ENCODE measurements at regions not wholly inside any gene's neighbourhood (a gene's known extent, or its start where the extent isn't known, plus 50 kb on each side); places are given as distances from the start of the nearest gene placed in this dataset.
"Not testable (repeated sequence)": the region's sequence is repeated elsewhere in the genome, so short reads cannot be mapped to it uniquely, and the experiment has no call there.

GRCh38 chr3:67244130-67244529 lies 246.0 kb downstream of the KBTBD8 start:
- H3K27ac Mint-ChIP-seq (ENCODE audit: unreplicated experiment) = no peak overlapping the region
- no peaks in the 10 kb centered on the region for H3K4me1 Mint-ChIP-seq (ENCODE audit: low read depth, unreplicated experiment)
- H3K27me3 Mint-ChIP-seq (ENCODE audit: unreplicated experiment) = no peaks in the 10 kb centered on the region
- H3K36me3 Mint-ChIP-seq (ENCODE audit: unreplicated experiment) = no peaks in the 10 kb centered on the region
- no peak for TF ChIP-seq CTCF (IDR thresholded peaks at IDR 0.05; ENCODE audit: partially characterized antibody, unreplicated experiment)
- no peak for DNase-seq
- no peak overlapping the region for H3K4me3 Mint-ChIP-seq (ENCODE audit: unreplicated experiment)
- peaks cover 1% of the 10 kb centered on the region for H3K9me3 Mint-ChIP-seq (ENCODE audit: unreplicated experiment)

GRCh38 chr3:67245545-67245944 lies 247.4 kb downstream of the KBTBD8 start:
- no peak for TF ChIP-seq CTCF (IDR thresholded peaks at IDR 0.05; ENCODE audit: partially characterized antibody, unreplicated experiment)
- Mint-ChIP-seq H3K27me3 (ENCODE audit: unreplicated experiment) (no peaks in the 10 kb centered on the region), H3K4me3 (ENCODE audit: unreplicated experiment) (no peak overlapping the region), H3K36me3 (ENCODE audit: unreplicated experiment) (no peaks in the 10 kb centered on the region), H3K4me1 (ENCODE audit: low read depth, unreplicated experiment) (no peaks in the 10 kb centered on the region), H3K9me3 (ENCODE audit: unreplicated experiment) (peaks cover 1% of the 10 kb centered on the region), H3K27ac (ENCODE audit: unreplicated experiment) (no peak overlapping the region)
- DNase-seq = no peak

- no peak overlapping the region for H3K27ac Mint-ChIP-seq (ENCODE audit: unreplicated experiment)
- no peak overlapping the region for H3K4me3 Mint-ChIP-seq (ENCODE audit: unreplicated experiment)
- no peak for DNase-seq
- H3K9me3 Mint-ChIP-seq (ENCODE audit: unreplicated experiment) = peaks cover 1% of the 10 kb centered on the region
- no peaks in the 10 kb centered on the region for H3K4me1 Mint-ChIP-seq (ENCODE audit: low read depth, unreplicated experiment)
- no peak for TF ChIP-seq CTCF (IDR thresholded peaks at IDR 0.05; ENCODE audit: partially characterized antibody, unreplicated experiment)
- no peaks in the 10 kb centered on the region for H3K36me3 Mint-ChIP-seq (ENCODE audit: unreplicated experiment)
- no peaks in the 10 kb centered on the region for H3K27me3 Mint-ChIP-seq (ENCODE audit: unreplicated experiment)
Measured at GRCh38 chr3:67248726-67249125, 250.6 kb downstream of the KBTBD8 start.

GRCh38 chr3:67252906-67253305 lies 254.8 kb downstream of the KBTBD8 start:
- H3K9me3 Mint-ChIP-seq (ENCODE audit: unreplicated experiment); H3K36me3 Mint-ChIP-seq (ENCODE audit: unreplicated experiment): not testable (repeated sequence)

GRCh38 chr3:67278015-67278618 lies 280.0 kb downstream of the KBTBD8 start:
- Mint-ChIP-seq H3K9me3 (ENCODE audit: unreplicated experiment) (peaks cover 2% of the 10 kb centered on the region), H3K4me1 (ENCODE audit: low read depth, unreplicated experiment) (no peaks in the 10 kb centered on the region)

More at GRCh38 chr3:67252906-67253305, 254.8 kb downstream of the KBTBD8 start:
- not testable (repeated sequence) for DNase-seq; H3K4me3 Mint-ChIP-seq (ENCODE audit: unreplicated experiment); H3K4me1 Mint-ChIP-seq (ENCODE audit: low read depth, unreplicated experiment); H3K27ac Mint-ChIP-seq (ENCODE audit: unreplicated experiment); H3K27me3 Mint-ChIP-seq (ENCODE audit: unreplicated experiment)

More at GRCh38 chr3:67278015-67278618, 280.0 kb downstream of the KBTBD8 start:
- no peak for DNase-seq
- TF ChIP-seq CTCF (IDR thresholded peaks at IDR 0.05; ENCODE audit: partially characterized antibody, unreplicated experiment) = no peak
- no peaks in the 10 kb centered on the region for H3K27me3 Mint-ChIP-seq (ENCODE audit: unreplicated experiment)
- H3K36me3 Mint-ChIP-seq (ENCODE audit: unreplicated experiment) = no peaks in the 10 kb centered on the region
- no peak overlapping the region for H3K27ac Mint-ChIP-seq (ENCODE audit: unreplicated experiment)
- H3K4me3 Mint-ChIP-seq (ENCODE audit: unreplicated experiment) = no peak overlapping the region

All from glutamatergic neuron (in vitro differentiated cells).